ENCODE measurements at regions not wholly inside any gene's neighbourhood (a gene's known extent, or its start where the extent isn't known, plus 50 kb on each side); places are given as distances from the start of the nearest gene placed in this dataset.
A peak's percentile ranks its signal among the peaks of the same experiment; 100 is the strongest.

GRCh38 chr3:22476976-22477375 lies 726.0 kb upstream of the ZNF385D start:
- DNase-seq (ENCODE audit: low spot score) = no peak

DNA sequence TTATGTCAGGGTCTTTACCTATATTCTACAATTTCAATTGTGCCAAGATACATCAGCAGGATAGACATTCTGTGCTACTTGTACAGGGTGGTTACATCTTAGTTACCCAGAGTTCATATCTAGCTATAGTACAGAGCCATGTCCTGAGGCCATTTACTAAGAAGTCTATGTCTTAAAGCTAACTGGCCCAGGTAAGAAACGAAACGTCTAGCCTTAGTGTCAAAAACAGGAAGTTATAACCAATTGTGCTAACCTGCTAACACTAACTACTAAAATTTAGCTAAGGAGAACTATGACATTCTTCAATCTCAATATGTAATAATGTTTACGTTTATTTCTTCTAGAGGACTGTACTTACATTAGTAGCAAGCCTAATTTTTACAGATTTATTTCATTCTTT lies 717.2 kb upstream of the UBE2E2 start:
- DNase-seq (ENCODE audit: low spot score) = no peak

DNA sequence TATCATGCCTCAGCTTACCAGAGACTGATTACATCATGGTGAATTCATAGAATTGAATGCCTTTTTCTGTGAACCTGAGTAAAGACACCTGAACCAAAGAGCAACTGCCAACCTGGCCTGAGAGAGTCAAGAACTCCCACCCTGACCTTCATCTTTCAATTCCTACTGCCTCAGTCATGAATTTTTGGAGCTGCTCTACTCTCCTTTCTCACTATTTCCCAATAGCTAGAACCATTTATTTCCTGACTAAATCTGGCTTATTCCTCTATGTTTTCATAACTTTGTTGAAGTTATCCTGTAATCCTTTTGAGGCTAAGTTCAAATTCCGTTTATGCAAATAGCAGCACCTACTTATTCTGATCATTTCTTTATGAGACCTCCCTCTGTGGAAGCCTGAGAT lies 712.4 kb upstream of the UBE2E2 start:
- no peak for DNase-seq (ENCODE audit: low spot score)

DNA sequence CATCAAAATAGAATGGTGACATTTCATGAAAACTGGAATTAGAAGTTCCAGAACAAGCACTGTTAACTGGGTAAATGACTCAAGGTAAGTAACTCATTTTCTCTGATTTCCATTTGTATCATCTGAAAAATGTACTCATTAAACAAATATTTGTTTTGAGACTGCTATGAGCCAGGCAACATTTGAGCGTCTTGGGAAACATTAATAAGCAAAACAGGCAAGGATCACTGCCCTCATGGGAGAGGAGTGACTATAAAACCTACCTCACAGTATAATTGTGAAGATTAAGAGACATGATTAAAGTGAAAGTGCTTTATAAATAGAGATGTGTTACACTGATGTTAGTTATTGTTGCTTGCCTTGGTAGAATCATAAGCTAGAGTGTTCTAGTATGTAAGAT lies 711.8 kb upstream of the UBE2E2 start:
- DNase-seq (ENCODE audit: low spot score) = no peak

DNA sequence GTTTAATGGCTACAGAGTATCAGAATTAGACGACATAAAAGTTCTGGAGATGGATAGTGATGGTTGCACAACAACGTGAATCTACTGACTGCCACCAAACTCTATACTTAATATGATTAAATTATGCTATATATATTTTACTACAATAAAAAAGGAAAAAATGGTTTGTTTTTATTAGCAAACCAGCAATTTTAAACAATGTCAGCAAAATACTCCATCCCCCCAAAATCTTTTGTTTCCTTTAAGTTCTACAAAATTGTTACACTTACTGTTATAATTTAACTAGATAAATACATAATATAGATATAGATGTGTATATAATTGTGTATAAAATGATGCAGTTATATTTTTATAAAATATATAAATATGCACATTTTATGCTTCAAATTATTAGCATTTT lies 710.8 kb upstream of the UBE2E2 start:
- DNase-seq (ENCODE audit: low spot score) = no peak

DNA sequence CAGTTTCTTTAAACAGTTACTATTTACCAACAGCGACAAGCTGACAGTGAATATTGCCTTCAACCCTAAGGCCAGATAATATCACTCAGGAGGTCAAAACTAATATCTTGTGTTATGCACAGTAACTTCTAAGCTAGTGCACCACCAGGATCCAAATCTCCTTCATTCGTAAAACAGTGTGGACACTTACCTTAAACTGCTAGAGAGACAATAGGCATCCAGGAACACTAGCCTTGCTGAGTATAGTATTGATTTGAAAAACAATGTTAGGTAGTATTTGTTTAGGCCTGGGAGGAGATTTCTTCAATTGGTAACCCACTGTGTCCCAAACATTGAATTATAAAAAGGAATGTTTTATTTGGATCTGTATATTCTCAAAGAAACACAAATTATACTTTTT lies 707.9 kb upstream of the UBE2E2 start:
- no peak for DNase-seq (ENCODE audit: low spot score)

DNA sequence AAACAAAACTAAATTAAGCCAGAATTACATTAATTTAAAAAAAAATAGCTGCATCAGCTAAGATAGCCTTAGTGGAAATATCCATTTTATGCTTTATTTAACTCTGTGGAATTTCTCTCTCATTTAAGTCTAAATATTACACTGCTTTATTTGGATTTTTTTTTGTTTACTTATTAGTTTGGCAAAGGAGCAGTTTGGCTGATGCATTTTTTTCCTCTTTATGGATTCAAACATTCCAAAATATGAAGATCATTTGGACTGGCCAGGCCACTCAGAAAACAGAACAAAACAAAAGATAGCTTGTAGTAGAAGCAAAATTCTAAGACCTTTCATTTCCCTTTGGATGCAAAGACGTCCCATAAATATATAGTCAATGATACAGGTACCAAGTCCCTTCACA lies 707.3 kb upstream of the UBE2E2 start:
- DNase-seq (ENCODE audit: low spot score) = no peak

- DNase-seq (ENCODE audit: low spot score) = no peak
Measured at GRCh38 chr3:22496641-22497040, 706.5 kb upstream of the UBE2E2 start.

DNA sequence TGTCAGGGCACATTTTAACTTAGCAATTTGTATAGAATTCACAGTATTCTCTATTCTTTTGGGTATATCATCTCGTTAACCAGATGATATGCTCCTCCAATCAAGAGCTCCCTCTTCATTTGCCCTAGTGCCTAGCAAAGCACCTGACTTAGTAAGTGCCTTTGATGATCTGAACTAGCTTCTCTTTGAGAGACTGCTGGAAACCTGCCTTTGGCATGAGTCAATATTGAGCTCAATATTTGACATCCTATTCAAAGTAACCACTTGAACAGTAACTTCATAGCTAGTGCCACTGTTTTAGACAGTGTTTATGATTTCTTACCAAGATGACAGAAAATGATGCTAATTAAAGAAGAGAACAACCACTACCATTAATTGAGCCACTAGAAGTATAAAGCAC lies 696.3 kb upstream of the UBE2E2 start:
- no peak for DNase-seq (ENCODE audit: low spot score)

- no peak for DNase-seq (ENCODE audit: low spot score)
Measured at GRCh38 chr3:22507709-22508108, 695.4 kb upstream of the UBE2E2 start.

DNA sequence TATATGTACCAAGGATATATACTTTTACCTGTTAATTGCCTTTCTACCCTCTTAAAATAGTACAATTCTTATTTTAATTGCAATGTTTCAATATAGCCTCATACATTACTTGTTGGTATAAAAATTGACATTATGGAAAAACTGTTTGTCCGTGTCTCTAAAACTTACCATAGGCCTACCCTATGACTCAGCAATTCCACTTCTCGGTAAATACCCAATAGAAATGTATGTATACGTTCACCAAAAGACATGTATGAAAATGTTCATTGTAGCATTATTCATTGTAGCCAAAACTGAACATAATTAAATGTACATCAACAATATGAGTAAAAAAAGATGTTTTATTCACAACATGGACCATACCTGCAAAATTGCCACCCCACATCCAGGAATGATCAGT lies 679.2 kb upstream of the UBE2E2 start:
- no peak for DNase-seq (ENCODE audit: low spot score)

- DNase-seq (ENCODE audit: low spot score) = no peak
Measured at GRCh38 chr3:22526266-22526837, 676.8 kb upstream of the UBE2E2 start.

DNA sequence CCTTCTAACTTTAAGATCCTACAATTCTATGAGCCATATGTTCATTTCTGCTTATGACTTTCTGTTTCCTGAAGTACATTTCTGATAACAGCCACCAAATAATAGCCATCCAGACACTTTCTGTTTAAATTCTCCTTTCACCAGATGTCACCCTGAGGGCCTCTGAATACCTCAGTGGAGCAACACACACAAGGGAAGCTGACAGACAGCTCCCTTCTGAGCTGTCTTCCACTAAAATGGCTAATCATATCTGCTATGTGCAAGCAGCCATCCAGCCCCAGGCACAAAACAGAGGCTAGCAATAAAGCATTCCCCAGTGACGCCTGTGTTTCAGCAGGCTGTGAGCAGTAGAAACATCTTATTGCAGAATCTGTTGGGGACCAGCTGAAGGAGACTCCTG lies 666.6 kb upstream of the UBE2E2 start:
- no peak for DNase-seq (ENCODE audit: low spot score)

- no peak for DNase-seq (ENCODE audit: low spot score)
Measured at GRCh38 chr3:22537560-22537959, 665.6 kb upstream of the UBE2E2 start.

- no peak for DNase-seq (ENCODE audit: low spot score)
Measured at GRCh38 chr3:22542311-22542710, 660.8 kb upstream of the UBE2E2 start.

DNA sequence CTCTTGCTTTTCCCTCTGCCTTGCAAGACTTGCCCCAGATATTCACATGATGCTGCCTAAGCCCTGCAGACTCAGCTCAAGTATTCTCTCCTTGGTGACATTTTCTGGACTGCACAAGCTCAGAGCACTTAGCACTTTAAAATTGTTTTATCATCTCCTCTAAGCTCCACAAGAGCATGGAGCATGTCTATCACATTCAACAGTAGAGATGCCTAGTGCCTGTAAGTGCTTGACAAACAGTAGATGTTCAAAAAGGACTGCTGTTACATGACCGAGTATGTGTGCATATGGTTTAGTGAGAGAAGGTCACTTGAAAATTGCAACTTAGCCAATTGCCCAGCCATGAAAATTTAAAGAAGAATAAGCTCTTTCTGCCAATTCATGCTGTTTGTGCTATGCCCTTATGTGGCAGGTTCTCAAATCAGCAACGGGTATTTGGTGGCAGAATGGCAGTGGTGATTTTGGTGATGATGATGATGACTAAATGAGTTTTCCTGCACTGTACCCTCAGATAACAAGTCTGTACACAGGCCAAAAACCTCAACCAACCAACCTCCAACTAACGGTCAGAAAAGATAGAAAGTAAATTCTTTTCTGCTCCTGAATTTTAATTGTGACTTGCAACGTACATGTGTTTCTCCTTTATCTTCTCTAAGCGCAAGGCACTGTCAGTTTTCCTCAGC lies 647.2 kb upstream of the UBE2E2 start:
- no peak for DNase-seq (ENCODE audit: low spot score)

- DNase-seq (ENCODE audit: low spot score) = no peak
Measured at GRCh38 chr3:22565393-22565792, 637.7 kb upstream of the UBE2E2 start.

- DNase-seq (ENCODE audit: low spot score) = no peak
Measured at GRCh38 chr3:22568285-22568684, 634.8 kb upstream of the UBE2E2 start.

DNA sequence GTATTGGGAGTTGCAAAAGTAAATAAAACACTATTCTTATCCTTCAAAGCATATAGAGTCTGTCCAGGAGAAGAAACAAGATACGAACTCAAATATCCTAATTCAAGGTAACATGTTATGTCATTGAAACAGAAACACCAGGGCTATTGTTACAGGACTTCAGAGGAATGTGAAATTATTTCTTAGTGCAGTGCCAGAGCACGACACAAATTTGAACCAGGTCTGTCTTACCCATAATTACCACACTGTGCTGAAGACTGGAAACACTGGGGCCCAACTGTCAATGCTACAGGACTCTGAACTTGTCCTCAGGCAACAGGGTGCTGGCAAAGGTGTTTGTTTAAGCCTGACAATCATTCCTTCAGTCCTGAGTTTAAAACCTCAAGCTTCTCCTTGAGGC lies 633.6 kb upstream of the UBE2E2 start:
- DNase-seq (ENCODE audit: low spot score) = no peak

GRCh38 chr3:22581007-22581406 lies 622.1 kb upstream of the UBE2E2 start:
- no peak for DNase-seq (ENCODE audit: low spot score)

- DNase-seq (ENCODE audit: low spot score) = no peak
Measured at GRCh38 chr3:22582266-22582665, 620.9 kb upstream of the UBE2E2 start.

DNA sequence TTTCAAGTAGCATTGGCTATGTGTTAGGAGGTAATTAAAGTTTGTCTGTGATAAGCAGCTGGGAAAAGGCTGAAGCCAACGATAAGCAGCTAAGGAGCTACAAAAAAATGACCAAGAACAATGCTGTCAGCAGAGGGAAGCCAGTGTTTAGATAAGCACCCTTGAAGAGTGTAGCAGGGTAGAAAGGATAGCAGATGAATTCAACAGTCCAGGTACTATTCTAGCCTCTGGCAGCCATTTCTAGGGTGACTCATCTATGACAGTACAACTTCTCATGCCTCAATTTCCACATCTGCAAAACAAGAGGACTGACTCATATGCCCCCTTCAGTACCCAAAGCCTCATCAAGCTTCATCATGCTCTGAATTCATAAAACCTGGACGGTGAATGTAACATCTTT lies 617.6 kb upstream of the UBE2E2 start:
- DNase-seq (ENCODE audit: low spot score) = peak; percentile 2

DNA sequence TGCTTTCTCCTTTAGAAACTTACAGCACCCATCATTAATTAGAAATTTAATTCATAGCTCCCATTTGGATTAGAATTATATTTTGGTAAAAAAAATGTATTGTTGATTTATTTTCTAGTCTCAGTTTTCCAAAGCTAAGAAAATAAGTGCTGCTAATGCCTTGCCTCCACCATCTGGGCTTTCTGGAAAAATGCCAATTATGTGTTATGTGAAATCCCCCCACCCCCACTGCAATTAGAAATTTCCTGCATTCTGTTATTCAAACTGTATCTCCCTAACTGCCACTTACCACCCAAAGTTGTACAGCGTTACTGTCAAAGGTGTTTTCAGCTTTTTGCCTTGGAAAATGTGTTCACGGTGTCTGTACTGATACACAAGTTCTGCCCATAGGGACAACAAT lies 617.2 kb upstream of the UBE2E2 start:
- DNase-seq (ENCODE audit: low spot score) = no peak

GRCh38 chr3:22587446-22587845 lies 615.7 kb upstream of the UBE2E2 start:
- no peak for DNase-seq (ENCODE audit: low spot score)

Data from kidney capillary endothelial cell (primary cell).